HG03457 (cell line): ENCODE measurements at regions not wholly inside any gene's neighbourhood (a gene's known extent, or its start where the extent isn't known, plus 50 kb on each side); places are given as distances from the start of the nearest gene placed in this dataset.

Source experiments
- ATAC-seq: cut with Tn5 transposase; IDR thresholded peaks from one replicate; pipeline ENCODE4 v1.9.1; 2021; ENCODE audit warnings: moderate number of reproducible peaks; ENCODE audit not compliant: unreplicated experiment

GRCh38 chr3:193897731-193898180, 238.2 kb upstream of the HES1 start:
- ATAC-seq: no peak

- ATAC-seq: no peak
These were observed 236.9 kb upstream of the HES1 start for GRCh38 chr3:193899001-193899400.

- ATAC-seq: no peak
These were observed 234.9 kb upstream of the HES1 start for GRCh38 chr3:193901007-193901406.

- ATAC-seq: no peak
These were observed 233.1 kb upstream of the HES1 start for GRCh38 chr3:193902607-193903511.

- no peak for ATAC-seq
These were observed 232.5 kb upstream of the HES1 start for GRCh38 chr3:193903512-193903817.

- no peak for ATAC-seq
These were observed 232.0 kb upstream of the HES1 start for GRCh38 chr3:193903966-193904365.

- ATAC-seq: no peak
These were observed 230.2 kb upstream of the HES1 start for GRCh38 chr3:193905541-193906396.

GRCh38 chr3:193906849-193907410, 229.0 kb upstream of the HES1 start:
- ATAC-seq: no peak

- no peak for ATAC-seq
These were observed 227.7 kb upstream of the HES1 start for GRCh38 chr3:193908181-193908744.

GRCh38 chr3:193909387-193909786, 226.6 kb upstream of the HES1 start:
- ATAC-seq: no peak

GRCh38 chr3:193910310-193910709, 225.6 kb upstream of the HES1 start:
- no peak for ATAC-seq

- ATAC-seq: no peak
These were observed 224.8 kb upstream of the HES1 start for GRCh38 chr3:193910886-193911738.

- no peak for ATAC-seq
These were observed 224.1 kb upstream of the HES1 start for GRCh38 chr3:193911784-193912340.

- no peak for ATAC-seq
These were observed 223.2 kb upstream of the HES1 start for GRCh38 chr3:193912621-193913178.

GRCh38 chr3:193914602-193915001, 221.3 kb upstream of the HES1 start:
- no peak for ATAC-seq

- no peak for ATAC-seq
These were observed 220.8 kb upstream of the HES1 start for GRCh38 chr3:193915099-193915498.

GRCh38 chr3:193915613-193916012, 220.3 kb upstream of the HES1 start:
- ATAC-seq: no peak

- ATAC-seq: no peak
These were observed 218.8 kb upstream of the HES1 start for GRCh38 chr3:193917158-193917557.

GRCh38 chr3:193921465-193921864, 214.5 kb upstream of the HES1 start:
- ATAC-seq: no peak
